HepG2 (cell line): ENCODE measurements at regions not wholly inside any gene's neighbourhood (a gene's known extent, or its start where the extent isn't known, plus 50 kb on each side); places are given as distances from the start of the nearest gene placed in this dataset.

Experiments
- CEBPZ ChIP-seq: IDR thresholded peaks from 2 replicates; pipeline ENCODE4 v1.6.1; 2012; ENCODE audit warnings: low read length, improper control_type of control experiment
- CREB3 ChIP-seq: sonication (generic); formaldehyde crosslinking; IDR thresholded peaks from 2 replicates; pipeline ENCODE4 v1.5.0; 2020; ENCODE audit warnings: missing genetic modification reagents
- GRHL1 ChIP-seq: sonication (generic); formaldehyde crosslinking; conservative IDR thresholded peaks from 2 replicates; pipeline ENCODE4 v1.8.0; 2022; ENCODE audit warnings: missing genetic modification reagents

GRCh38 chr4:112023402-112023950, 121.8 kb upstream of the FAM241A start:
- TF ChIP-seq CEBPZ, result no peak
- TF ChIP-seq GRHL1 (CRISPR knock-in tag), result no peak
- TF ChIP-seq CREB3 (CRISPR knock-in tag), result no peak
